ENCODE measurements at regions not wholly inside any gene's neighbourhood (a gene's known extent, or its start where the extent isn't known, plus 50 kb on each side); places are given as distances from the start of the nearest gene placed in this dataset.

DNA sequence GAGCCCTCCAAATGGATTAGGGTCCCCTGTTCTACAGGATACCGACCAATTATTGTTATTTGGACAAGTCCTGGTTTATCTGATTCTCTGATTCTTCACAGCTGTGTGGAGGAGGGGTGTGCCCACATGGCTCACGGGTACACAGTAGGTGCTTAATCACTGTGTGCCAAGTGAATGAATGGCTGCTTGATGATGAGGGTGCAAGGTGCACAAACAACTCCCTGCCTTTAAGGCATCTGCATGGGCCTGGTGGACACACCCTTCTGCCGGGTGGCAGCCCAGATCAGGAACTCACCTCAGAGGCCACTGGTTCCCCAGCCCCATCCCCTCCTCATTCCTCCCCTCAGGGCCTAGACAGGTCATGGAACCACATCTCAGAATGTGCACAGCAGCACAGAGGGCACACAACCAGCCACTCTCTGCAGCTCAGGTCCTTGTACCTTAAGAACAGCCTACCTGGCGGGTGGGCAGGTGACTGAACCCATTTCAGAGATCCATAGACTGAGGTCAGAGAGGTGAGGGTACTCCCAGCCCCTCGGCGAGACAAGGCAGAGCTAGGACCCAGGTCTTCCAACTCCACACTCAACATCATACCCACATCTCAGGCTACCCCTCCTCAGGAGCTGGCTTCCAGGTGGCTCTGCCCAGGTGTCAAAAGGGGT lies 50.3 kb downstream of the SHANK2 start:
- no peak for DNase-seq (ENCODE audit: extremely low spot score, unreplicated experiment)
- Mint-ChIP-seq H3K27ac (ENCODE audit: unreplicated experiment) (no peak overlapping the region), H3K9me3 (ENCODE audit: unreplicated experiment) (no peaks in the 10 kb centered on the region), H3K4me1 (ENCODE audit: unreplicated experiment) (no peaks in the 10 kb centered on the region), H3K4me3 (ENCODE audit: unreplicated experiment) (no peak overlapping the region), H3K27me3 (ENCODE audit: unreplicated experiment) (peaks cover 3% of the 10 kb centered on the region), H3K36me3 (ENCODE audit: unreplicated experiment) (no peaks in the 10 kb centered on the region)
- TF ChIP-seq, protein P1, sequence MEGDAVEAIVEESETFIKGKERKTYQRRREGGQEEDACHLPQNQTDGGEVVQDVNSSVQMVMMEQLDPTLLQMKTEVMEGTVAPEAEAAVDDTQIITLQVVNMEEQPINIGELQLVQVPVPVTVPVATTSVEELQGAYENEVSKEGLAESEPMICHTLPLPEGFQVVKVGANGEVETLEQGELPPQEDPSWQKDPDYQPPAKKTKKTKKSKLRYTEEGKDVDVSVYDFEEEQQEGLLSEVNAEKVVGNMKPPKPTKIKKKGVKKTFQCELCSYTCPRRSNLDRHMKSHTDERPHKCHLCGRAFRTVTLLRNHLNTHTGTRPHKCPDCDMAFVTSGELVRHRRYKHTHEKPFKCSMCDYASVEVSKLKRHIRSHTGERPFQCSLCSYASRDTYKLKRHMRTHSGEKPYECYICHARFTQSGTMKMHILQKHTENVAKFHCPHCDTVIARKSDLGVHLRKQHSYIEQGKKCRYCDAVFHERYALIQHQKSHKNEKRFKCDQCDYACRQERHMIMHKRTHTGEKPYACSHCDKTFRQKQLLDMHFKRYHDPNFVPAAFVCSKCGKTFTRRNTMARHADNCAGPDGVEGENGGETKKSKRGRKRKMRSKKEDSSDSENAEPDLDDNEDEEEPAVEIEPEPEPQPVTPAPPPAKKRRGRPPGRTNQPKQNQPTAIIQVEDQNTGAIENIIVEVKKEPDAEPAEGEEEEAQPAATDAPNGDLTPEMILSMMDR (IDR thresholded peaks at IDR 0.05): no peak

DNA sequence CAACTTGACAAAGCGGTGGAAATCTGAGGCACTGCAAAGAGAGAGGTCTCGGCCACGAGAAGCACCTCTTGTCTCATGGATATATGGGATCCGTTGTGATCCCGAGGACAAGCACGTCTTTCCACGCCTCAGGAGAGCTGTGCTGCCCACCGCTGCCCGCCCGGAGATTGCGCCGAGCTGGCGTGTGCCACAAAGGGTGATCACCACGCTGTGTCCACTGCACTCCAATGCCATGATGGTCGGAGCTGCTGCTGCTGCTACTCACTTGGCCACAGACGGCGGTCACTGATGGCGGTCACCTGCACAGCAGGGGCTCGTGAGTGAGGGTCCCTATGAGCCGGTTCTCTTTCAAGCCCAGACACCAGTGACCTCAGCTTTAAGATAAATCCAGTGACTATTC lies 51.1 kb downstream of the SHANK2 start:
- Mint-ChIP-seq H3K4me3 (ENCODE audit: unreplicated experiment) (no peak overlapping the region), H3K4me1 (ENCODE audit: unreplicated experiment) (no peaks in the 10 kb centered on the region), H3K9me3 (ENCODE audit: unreplicated experiment) (no peaks in the 10 kb centered on the region), H3K27ac (ENCODE audit: unreplicated experiment) (no peak overlapping the region), H3K36me3 (ENCODE audit: unreplicated experiment) (no peaks in the 10 kb centered on the region), H3K27me3 (ENCODE audit: unreplicated experiment) (peaks cover 3% of the 10 kb centered on the region)
- TF ChIP-seq, protein P1 (IDR thresholded peaks at IDR 0.05): no peak
- DNase-seq (ENCODE audit: extremely low spot score, unreplicated experiment): no peak

DNA sequence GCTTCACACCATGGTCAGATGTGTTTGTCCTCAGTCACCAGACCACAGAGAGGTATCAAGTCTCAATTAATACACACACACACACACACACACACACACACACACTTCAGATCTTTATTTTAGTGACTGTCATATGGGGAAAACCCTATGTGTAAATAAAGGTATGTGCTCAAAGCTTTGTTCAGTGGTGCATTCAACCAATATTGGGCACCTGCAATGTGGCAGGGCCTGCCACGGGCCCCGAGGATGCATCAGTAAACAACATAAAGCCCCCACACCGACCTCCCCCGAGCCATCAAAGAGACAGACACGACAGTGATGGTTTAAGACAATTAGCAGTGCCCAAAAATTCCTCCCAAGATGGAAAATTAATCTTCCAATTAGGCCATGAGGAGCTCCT lies 51.6 kb downstream of the SHANK2 start:
- Mint-ChIP-seq H3K27ac (ENCODE audit: unreplicated experiment) (no peak overlapping the region), H3K9me3 (ENCODE audit: unreplicated experiment) (no peaks in the 10 kb centered on the region), H3K4me1 (ENCODE audit: unreplicated experiment) (no peaks in the 10 kb centered on the region), H3K4me3 (ENCODE audit: unreplicated experiment) (no peak overlapping the region), H3K27me3 (ENCODE audit: unreplicated experiment) (peaks cover 3% of the 10 kb centered on the region), H3K36me3 (ENCODE audit: unreplicated experiment) (no peaks in the 10 kb centered on the region)
- TF ChIP-seq, protein P1 (IDR thresholded peaks at IDR 0.05): no peak
- DNase-seq (ENCODE audit: extremely low spot score, unreplicated experiment): no peak

- Mint-ChIP-seq H3K36me3 (ENCODE audit: unreplicated experiment) (no peaks in the 10 kb centered on the region), H3K27ac (ENCODE audit: unreplicated experiment) (no peak overlapping the region), H3K27me3 (ENCODE audit: unreplicated experiment) (peaks cover 3% of the 10 kb centered on the region), H3K9me3 (ENCODE audit: unreplicated experiment) (no peaks in the 10 kb centered on the region), H3K4me1 (ENCODE audit: unreplicated experiment) (no peaks in the 10 kb centered on the region), H3K4me3 (ENCODE audit: unreplicated experiment) (no peak overlapping the region)
- TF ChIP-seq, protein P1 (IDR thresholded peaks at IDR 0.05): no peak
- DNase-seq (ENCODE audit: extremely low spot score, unreplicated experiment): no peak
Measured at GRCh38 chr11:71200172-71200716, 52.1 kb downstream of the SHANK2 start.

- Mint-ChIP-seq H3K36me3 (ENCODE audit: unreplicated experiment) (no peaks in the 10 kb centered on the region), H3K27me3 (ENCODE audit: unreplicated experiment) (peaks cover 3% of the 10 kb centered on the region), H3K4me1 (ENCODE audit: unreplicated experiment) (no peaks in the 10 kb centered on the region), H3K27ac (ENCODE audit: unreplicated experiment) (no peak overlapping the region), H3K4me3 (ENCODE audit: unreplicated experiment) (no peak overlapping the region), H3K9me3 (ENCODE audit: unreplicated experiment) (no peaks in the 10 kb centered on the region)
- TF ChIP-seq, protein P1 (IDR thresholded peaks at IDR 0.05): no peak
- no peak for DNase-seq (ENCODE audit: extremely low spot score, unreplicated experiment)
Measured at GRCh38 chr11:71199226-71199820, 53.1 kb downstream of the SHANK2 start.

Data from osteocyte (in vitro differentiated cells).